ENCODE measurements at regions not wholly inside any gene's neighbourhood (a gene's known extent, or its start where the extent isn't known, plus 50 kb on each side); places are given as distances from the start of the nearest gene placed in this dataset.
"Not testable (repeated sequence)": the region's sequence is repeated elsewhere in the genome, so short reads cannot be mapped to it uniquely, and the experiment has no call there.

- not testable (repeated sequence) for DNase-seq (ENCODE audit: low spot score)
Measured at GRCh38 chr16:51977506-51977905, 569.4 kb downstream of the TOX3 start.

DNA sequence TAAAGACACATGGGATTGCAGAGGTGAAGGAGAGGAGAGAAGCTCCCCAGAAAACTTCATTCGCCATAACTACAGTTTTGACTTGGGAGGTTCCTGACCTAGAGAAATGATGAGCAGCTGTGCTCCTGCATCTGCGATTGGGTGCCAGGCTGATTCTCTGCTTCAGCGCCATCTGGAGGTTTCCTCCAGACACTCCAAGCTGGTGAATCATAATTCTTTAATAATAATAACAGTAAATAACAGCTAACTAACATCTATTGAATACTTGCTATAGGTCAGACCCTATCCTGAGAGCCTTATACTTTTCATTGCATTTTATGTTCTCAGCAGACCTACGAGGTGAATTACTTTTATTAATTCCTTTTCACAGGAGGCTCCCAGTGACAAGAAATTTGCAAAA lies 575.8 kb downstream of the TOX3 start:
- DNase-seq (ENCODE audit: low spot score): peak; percentile 50

- DNase-seq (ENCODE audit: low spot score): peak; percentile 4
Measured at GRCh38 chr16:51968749-51969148, 578.2 kb downstream of the TOX3 start.

DNA sequence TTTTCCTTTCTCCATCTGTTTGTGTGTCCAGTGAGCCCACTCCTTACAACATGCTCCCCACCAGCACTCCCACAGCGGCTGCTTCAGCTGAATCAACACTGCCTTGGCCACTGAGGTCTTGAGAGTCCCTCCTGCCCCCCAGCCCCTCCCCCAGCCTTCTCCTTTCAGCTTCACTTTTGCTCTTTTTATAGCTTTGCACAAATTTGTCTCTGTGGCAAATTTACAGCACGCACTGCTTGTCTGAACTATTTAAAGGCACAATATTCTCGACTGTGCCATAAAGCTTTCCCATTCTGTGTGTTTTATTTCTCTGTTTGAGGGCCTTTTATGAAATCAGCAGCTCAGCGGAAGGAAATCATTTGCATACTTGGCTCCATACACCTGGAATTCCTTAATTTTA lies 579.3 kb downstream of the TOX3 start:
- DNase-seq (ENCODE audit: low spot score): no peak

GRCh38 chr16:51960931-51961330 lies 586.0 kb downstream of the TOX3 start:
- no peak for DNase-seq (ENCODE audit: low spot score)

DNA sequence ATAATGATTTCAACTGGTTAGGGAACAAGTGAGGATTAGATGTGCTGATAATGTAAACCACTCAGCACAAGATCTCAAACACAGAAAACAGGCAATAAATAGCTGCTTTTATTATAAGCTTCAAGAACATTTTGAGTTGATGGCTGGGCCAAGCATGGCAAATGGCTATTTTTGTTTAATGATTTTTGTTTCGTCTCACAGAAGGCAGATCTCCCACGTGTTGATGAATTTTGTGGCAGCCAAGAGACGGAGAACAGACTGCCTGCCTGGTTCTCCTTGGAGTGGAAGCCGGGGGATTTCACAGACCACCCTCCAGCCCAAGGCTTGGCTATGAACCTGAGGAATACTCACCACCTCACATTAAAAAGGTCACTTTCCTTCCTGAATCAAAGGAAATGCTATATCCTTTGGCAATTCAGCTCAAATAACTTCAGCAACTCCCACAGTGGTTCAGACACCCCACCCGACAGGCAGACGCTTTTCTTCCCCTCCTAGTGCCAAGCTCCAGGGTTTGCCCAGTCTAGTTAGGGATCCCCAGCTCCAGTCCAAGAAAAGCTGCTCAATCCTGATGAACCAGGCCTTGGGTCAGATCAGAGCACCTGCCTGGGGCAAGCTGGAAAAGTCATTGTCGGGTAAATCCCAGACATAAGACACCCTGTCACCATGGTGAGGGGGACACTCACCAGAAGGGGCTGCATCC lies 593.5 kb downstream of the TOX3 start:
- no peak for DNase-seq (ENCODE audit: low spot score)

- no peak for DNase-seq (ENCODE audit: low spot score)
Measured at GRCh38 chr16:51952500-51952899, 594.4 kb downstream of the TOX3 start.

DNA sequence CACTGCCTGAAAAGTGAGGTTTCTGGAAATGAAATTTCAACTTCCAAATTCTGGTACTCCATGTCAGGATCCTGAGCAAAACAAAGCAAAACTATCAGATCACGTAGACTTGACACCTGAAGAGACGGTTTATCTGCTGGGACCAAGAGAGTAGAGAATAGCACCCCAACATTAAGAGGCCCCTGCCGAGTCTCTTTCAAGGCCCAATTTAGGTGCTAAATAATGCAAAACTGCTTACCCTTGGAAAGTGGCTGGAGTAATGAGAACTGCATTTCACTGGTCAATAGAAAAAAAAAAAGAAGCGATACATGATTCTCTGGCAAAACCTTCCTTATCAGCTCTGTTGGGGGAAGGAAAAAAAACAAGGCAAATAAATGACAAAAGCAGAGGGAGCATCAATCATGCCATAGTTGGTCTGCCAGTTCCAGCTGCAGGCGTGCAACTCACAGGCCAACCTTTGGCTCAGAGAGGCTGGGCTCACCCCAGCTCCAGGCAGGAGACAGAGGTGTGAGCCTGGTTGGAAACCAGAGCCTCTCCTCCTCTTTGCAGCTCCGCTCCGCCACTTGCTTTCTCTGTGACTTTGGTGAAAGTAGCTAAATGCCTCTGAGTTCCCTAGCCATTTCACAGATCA lies 595.2 kb downstream of the TOX3 start:
- no peak for DNase-seq (ENCODE audit: low spot score)

DNA sequence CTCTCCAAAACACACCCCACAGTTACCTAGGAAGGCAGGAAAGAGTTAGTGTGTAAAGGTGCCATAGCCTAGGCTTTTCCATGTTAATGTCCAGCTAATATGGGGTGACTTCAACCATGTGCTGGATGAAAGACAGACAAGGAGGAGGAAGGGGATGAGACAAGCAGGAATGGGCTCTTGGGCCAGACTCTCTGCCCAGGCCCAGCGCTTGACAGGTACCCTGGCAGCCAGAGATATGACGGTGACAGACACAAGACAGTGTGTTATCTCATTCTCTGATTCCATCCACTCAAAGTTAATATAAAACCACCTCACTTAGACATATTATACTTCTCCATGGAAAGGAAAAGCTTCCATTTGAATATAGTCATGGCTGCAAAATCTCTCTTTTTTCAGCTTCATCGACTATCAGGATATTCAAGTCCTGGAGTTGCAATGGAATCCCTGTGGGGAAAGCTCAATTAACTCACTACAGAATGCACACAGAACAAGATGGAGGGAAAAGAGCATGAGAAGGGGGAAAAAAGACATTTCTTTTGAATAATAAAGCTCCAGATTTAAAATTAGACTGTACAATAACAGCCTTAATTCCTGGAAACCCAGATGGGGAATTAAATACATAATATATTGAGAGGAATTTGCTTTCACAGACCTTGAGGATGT lies 596.7 kb downstream of the TOX3 start:
- DNase-seq (ENCODE audit: low spot score): no peak

DNA sequence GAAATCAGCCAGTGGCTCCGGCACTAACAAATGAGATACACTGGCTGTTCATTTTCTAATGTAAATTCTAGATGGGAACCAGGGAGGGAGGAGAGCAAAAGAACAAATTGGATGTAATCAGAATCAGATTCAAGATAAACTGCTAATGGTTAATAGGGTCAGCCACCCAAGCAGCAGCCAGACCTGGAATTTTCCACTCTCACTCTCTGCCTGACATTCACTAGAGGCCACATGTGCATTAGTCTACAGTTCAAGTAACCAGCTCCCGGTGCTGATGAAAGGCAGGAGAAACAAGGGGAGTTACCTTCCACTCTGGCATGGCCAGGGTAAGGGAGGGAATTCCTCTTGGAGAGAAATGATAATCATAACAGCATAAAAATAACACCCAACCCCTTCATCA lies 597.7 kb downstream of the TOX3 start:
- DNase-seq (ENCODE audit: low spot score): no peak

DNA sequence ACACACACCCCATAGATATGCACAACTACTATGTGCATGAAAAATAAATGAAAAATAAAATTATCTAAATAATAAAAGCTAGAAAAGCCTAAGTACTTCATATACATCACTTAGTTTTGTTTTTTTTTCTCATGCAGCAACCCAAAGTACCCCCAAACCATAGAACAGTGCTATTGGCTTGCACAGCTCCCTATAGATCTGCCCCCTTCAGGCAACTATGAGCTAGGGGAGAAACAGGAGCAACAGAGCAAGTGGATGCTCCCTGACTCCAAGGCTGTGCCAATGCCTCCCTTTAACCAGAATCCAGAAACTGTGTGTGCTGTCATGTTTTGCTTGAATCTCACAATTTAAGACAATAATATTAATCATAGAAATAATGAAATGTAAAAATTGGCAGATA lies 605.5 kb downstream of the TOX3 start:
- DNase-seq (ENCODE audit: low spot score): no peak

- DNase-seq (ENCODE audit: low spot score): no peak
Measured at GRCh38 chr16:51940183-51940582, 606.8 kb downstream of the TOX3 start.

GRCh38 chr16:51939378-51939871 lies 607.5 kb downstream of the TOX3 start:
- no peak for DNase-seq (ENCODE audit: low spot score)

GRCh38 chr16:51938861-51939260 lies 608.1 kb downstream of the TOX3 start:
- DNase-seq (ENCODE audit: low spot score): no peak

- no peak for DNase-seq (ENCODE audit: low spot score)
Measured at GRCh38 chr16:51937771-51938170, 609.2 kb downstream of the TOX3 start.

DNA sequence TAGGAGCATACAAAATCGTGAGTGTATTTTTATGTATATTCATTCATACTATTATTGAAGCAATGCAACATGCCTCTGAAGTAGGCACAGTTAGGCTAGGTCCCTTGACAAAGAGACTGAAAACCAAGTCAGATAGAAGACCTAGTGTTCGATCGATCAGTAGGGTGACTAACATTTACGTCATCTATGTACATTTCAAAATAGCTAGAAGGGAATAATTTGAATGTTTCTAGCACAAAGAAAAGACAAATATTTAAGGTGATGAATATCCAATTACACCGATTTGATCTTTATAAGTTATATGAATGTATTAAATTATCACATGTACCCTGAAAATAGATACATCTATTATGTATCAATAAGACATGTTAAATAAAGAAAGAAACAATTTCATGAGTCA lies 610.1 kb downstream of the TOX3 start:
- DNase-seq (ENCODE audit: low spot score): no peak

DNA sequence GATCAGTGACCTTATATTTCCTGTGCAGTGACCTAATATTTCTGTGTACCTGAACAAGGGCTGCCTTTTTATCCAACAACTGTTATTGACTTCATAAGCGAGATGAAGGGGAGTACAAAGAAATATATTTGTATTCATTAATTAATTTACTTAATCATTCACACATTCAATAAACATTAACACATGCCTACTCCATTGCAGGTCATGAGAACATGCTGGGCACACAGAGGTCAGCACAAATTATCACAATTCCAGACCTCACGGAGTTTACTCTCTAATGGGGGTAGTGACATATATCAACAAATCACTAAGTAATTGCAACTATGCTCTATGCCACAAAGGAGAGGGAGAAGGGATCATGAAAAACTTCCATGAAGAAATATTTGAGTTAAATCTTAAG lies 614.6 kb downstream of the TOX3 start:
- DNase-seq (ENCODE audit: low spot score): no peak

DNA sequence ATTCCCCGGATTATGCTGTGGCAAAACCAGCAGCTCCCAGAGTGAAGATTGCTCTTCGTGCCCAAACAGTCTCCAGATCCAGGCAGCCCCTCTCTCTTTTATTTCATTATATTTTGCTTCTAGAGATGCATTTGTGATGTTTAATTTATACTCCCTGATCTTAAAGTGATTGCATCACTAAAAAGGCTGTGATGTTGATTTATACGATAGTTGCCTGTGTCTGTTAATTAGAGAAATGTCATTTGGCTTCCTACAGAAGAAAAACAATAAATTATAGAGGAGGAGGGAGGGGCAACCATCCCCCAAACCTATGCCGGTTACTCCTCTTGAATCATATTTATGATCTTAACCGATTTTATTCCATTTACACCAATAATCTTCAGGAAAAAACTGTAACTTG lies 615.3 kb downstream of the TOX3 start:
- no peak for DNase-seq (ENCODE audit: low spot score)

GRCh38 chr16:51924744-51925143 lies 622.2 kb downstream of the TOX3 start:
- no peak for DNase-seq (ENCODE audit: low spot score)

DNA sequence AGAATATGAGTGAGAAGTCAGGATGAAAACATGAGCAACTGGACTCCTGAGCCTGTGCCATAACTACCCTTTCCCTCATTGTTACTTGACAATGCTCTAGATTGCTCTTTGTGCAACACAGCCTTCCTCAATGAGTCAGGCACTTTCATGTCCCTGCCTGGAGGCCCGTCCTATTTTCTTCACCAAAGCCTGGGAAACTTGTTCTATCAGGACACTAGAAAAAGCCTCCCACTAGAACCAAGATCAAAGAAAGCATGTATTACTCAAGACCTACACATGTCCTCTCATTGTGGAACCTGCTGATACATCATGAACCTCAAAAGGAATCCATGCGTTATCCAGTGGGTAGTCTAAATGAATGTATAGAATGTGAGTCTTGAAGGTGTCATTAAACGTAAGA lies 624.5 kb downstream of the TOX3 start:
- no peak for DNase-seq (ENCODE audit: low spot score)

- no peak for DNase-seq (ENCODE audit: low spot score)
Measured at GRCh38 chr16:51919736-51920135, 627.2 kb downstream of the TOX3 start.

GRCh38 chr16:51916814-51917213 lies 630.1 kb downstream of the TOX3 start:
- DNase-seq (ENCODE audit: low spot score): no peak

GRCh38 chr16:51916231-51916630 lies 630.7 kb downstream of the TOX3 start:
- DNase-seq (ENCODE audit: low spot score): no peak

Data from A172 (cell line).